GM21723 (cell line): ENCODE measurements at regions not wholly inside any gene's neighbourhood (a gene's known extent, or its start where the extent isn't known, plus 50 kb on each side); places are given as distances from the start of the nearest gene placed in this dataset.

Source experiments
- ATAC-seq: cut with Tn5 transposase; IDR thresholded peaks from one replicate; pipeline ENCODE4 v1.9.1; 2021; ENCODE audit warnings: mild to moderate bottlenecking, moderate library complexity; ENCODE audit not compliant: unreplicated experiment

- ATAC-seq, result no peak
Measured at GRCh38 chr17:77685881-77686486, 272.5 kb upstream of the TNRC6C start.

- ATAC-seq, result no peak
Measured at GRCh38 chr17:77686903-77687302, 271.6 kb upstream of the TNRC6C start.

DNA sequence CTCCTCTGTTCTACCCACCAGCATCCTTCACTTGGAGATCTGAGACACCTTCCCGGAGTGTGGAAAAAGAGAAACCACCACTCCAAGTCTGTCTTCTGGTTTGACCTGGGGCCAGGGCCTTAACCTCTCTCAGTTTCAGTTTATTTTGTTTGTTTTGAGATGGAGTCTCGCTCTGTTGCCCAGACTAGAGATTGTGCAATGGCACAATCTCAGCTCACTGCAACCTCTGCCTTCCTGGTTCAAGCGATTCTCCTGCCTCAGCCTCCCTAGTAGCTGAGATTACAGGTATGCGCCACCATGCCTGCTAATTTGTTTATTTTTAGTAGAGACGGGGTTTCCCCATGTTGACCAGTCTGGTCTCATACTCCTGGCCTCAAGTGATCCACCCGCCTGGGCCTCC, 271.1 kb upstream of the TNRC6C start:
- no peak for ATAC-seq

GRCh38 chr17:77687921-77688320, 270.6 kb upstream of the TNRC6C start:
- no peak for ATAC-seq

GRCh38 chr17:77688369-77688768, 270.1 kb upstream of the TNRC6C start:
- ATAC-seq, result no peak

DNA sequence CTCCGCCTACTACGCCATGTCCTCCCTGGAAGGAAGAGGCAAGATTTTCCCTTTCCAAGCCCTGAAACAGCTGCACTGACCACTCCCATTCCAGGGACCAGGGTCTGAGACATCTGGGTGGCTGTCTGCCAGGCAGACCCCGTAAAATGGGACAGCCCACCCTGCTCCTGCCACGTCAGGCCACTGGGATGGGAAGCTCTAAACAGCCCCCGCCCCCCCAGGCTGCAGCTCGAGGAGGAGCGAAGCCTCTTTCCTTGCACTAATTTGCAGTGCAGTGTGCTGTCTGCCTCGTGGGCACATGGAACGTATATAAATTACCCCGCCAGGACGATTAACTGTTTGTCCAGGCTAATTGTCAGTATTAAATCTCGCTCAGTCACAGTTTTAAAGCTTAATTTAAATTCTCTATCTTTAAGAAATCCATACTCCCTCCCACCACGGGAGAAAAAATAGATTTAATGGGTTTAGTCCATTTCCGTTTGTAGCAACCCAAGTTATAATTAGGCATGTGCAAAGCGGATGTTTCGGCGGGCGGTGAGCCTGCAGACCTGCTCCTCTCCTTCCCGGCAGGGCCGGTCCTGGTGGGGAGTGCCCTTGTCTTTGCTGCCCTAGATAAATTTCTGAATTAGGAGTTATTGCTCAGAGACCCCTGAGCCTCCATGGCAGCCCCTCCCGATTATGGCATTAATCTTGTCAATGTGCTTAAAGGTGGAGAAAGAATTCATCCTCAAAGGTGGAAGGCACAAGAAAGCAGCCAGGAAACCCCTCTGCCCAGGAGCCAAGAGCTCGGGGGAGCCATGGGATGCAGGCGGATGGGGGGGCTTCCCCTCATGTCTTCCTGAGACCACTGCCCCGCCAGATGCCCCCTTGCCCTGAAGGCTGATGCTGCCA, 268.0 kb upstream of the TNRC6C start:
- ATAC-seq, result no peak

- no peak for ATAC-seq
Measured at GRCh38 chr17:77691216-77692085, 267.1 kb upstream of the TNRC6C start.

DNA sequence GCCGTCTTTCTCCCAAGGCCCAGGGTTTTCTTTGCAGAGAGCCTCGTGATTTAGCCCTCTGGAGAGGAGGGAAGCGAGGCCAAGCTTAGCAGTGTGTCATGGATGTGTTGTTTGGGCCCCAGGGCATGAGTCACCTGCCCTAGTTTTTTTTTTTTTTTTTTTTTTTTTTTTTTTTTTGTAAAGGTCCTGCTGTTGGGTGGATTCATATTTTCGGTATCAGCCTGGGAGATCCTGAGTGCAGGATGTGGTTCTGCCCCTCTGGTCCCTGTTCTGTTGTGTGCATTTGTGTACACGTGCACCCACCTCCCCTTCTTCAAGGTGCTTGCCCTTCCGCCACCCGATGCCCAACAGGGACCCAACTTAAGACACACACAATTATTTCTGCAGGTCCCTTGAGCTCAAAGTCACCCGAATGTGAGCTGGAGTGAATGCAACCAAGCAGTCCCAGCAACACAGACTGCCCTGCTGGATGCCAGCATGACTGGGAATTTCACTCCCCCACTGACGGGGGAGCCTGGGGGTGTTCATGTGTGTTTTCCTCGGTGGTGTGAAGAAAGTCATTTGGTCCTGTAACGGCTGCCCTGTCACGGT, 265.8 kb upstream of the TNRC6C start:
- no peak for ATAC-seq

GRCh38 chr17:77693301-77693700, 265.2 kb upstream of the TNRC6C start:
- no peak for ATAC-seq

DNA sequence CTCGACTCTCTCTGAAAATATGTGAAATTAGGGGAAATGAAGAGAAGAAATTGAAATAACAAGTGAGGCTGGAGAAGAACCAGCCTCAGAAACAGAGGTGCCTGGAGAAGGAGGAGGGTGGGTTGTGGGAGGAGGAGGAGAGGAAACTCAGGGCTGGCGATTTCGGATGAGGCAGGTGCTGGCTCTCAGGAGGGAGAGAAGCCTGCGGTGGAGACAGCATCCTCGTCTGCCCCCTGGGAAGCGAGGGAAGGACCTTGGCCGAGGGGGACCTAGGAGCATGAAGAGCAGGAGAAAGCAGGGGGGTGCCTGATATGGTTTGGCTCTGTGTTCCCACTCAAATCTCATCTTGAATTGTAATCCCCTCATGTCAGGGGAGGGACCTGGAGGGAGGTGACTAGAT, 264.7 kb upstream of the TNRC6C start:
- no peak for ATAC-seq

- ATAC-seq, result no peak
Measured at GRCh38 chr17:77694391-77695363, 263.8 kb upstream of the TNRC6C start.

DNA sequence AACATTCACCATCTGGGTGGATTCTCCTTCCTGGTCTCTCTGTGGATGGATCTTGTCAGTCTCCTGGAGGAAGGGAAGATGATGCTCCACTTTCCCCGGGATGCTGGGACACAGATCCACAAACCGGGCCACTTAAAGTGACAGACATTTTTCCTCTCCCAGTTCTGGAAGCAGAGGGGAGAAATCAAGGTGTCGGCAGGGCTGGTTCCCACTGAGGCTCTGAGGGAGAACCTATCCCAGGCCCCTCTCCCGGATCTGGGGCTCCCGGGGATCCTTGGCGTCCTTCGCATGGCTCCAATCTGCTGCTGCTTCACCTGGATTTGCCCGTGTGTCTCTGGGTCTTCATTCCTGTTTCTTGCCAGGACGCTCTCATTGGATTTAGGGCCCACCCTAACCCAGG, 263.1 kb upstream of the TNRC6C start:
- no peak for ATAC-seq

DNA sequence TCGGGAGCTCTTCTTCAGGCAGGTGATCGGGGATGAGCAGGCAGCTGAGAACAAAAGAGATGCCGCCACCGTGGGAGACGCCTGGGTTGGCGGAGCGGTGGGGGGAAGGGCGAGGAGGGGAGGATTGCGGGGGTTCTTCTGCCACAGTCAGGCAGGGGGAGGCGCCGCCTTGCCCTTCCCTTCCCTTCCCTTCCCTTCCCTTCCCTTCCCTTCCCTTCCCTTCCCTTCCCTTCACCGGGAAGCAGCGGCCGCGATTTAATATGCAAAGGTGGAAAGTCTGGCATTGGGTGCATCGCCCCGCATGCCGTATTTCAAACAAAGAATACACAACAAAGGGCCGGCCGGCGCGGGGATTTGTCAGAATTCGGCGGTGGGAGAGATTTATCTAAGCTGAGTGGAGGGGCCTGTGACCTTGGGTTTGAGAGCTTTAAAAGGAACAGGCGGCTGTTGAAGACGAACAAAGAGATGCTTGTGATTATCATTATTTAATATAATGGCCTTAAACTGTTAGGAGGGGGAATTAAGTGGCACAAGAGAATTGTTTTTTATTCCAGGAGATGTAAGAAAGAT, 262.3 kb upstream of the TNRC6C start:
- ATAC-seq, result no peak

GRCh38 chr17:77696721-77697460, 261.6 kb upstream of the TNRC6C start:
- no peak for ATAC-seq

GRCh38 chr17:77697480-77698400, 260.8 kb upstream of the TNRC6C start:
- ATAC-seq, result no peak

GRCh38 chr17:77698903-77699623, 259.4 kb upstream of the TNRC6C start:
- no peak for ATAC-seq

- no peak for ATAC-seq
Measured at GRCh38 chr17:77700165-77700881, 258.2 kb upstream of the TNRC6C start.
